ENCODE measurements at regions not wholly inside any gene's neighbourhood (a gene's known extent, or its start where the extent isn't known, plus 50 kb on each side); places are given as distances from the start of the nearest gene placed in this dataset.

DNA sequence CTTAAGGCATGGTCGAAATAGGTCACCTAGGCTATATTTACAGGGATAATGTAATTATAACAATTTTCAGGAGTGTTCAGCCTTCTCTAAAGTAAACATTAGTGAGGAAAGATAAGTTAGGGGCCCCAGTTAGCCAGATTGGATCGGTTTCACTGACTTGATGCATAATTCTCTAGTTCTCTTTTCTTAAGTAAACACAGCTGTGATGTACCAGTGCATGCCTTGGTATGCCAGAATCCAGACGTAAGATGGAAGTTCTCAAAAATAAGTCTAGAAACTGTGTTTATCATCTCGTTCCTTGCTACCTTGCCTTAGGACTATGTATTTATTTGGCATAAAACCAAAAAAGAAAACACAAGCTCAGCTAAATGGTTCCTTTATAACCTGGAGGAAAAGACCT is 442.2 kb upstream of the CLINT1 start:
- Histone ChIP-seq H3K36me3 (ENCODE audit: low read length) (no peaks in the 10 kb centered on the region; the same call in 1 of the 2 replicates), H2AFZ (ENCODE audit: low read depth, low read length, severe bottlenecking) (no peak overlapping the region), H3K9me3 (ENCODE audit: insufficient read depth, low read length) (no peaks in the 10 kb centered on the region), H3K79me2 (ENCODE audit: insufficient read depth, low read length) (no peaks in the 10 kb centered on the region), H3K4me2 (ENCODE audit: low read depth, low read length, poor library complexity, severe bottlenecking) (no peak overlapping the region), H3K27me3 (ENCODE audit: low read length) (no peaks in the 10 kb centered on the region), H3K9ac (ENCODE audit: low read length) (no peak overlapping the region), H3K9me2 (replicated peaks; ENCODE audit: insufficient read depth, low read length) (no peaks in the 10 kb centered on the region), H3K27ac (ENCODE audit: low read depth, low read length) (no peak overlapping the region), H3K4me3 (ENCODE audit: insufficient read depth, low read length, poor library complexity, severe bottlenecking) (no peak overlapping the region), H3F3A (ENCODE audit: insufficient read depth) (no peaks in the 10 kb centered on the region), H4K20me1 (ENCODE audit: low read depth, low read length) (no peaks in the 10 kb centered on the region)
- TF ChIP-seq EZH2phosphoT487 (conservative IDR thresholded peaks at IDR 0.05; ENCODE audit: low read length) = no peak
- TF ChIP-seq, protein P1, sequence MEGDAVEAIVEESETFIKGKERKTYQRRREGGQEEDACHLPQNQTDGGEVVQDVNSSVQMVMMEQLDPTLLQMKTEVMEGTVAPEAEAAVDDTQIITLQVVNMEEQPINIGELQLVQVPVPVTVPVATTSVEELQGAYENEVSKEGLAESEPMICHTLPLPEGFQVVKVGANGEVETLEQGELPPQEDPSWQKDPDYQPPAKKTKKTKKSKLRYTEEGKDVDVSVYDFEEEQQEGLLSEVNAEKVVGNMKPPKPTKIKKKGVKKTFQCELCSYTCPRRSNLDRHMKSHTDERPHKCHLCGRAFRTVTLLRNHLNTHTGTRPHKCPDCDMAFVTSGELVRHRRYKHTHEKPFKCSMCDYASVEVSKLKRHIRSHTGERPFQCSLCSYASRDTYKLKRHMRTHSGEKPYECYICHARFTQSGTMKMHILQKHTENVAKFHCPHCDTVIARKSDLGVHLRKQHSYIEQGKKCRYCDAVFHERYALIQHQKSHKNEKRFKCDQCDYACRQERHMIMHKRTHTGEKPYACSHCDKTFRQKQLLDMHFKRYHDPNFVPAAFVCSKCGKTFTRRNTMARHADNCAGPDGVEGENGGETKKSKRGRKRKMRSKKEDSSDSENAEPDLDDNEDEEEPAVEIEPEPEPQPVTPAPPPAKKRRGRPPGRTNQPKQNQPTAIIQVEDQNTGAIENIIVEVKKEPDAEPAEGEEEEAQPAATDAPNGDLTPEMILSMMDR (IDR thresholded peaks at IDR 0.05; ENCODE audit: insufficient read depth, low read length, poor library complexity, severe bottlenecking) = no peak

DNA sequence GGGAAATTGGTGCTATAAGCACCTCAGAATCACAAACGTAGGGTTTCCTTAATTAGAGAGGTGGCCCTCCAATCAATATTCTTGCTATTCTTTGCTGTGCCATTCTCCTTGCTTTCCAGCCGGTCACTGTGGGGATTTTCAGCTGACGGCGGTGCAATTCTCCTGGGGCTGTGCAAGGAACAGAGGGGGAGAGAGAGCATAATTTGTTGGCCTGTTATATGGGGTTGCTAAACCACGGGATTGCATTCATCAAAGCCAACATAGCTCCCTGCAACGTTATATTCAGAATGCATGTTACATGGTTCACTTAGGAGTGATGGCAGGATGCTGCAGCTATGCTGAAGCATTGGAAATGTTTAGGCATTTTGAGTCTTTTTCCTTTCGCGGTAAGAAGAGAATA is 441.3 kb upstream of the CLINT1 start:
- no peaks in the 10 kb centered on the region for H3K79me2 ChIP-seq (ENCODE audit: insufficient read depth, low read length)
- no peaks in the 10 kb centered on the region; the same call in 1 of the 2 replicates for H3K36me3 ChIP-seq (ENCODE audit: low read length)
- H4K20me1 ChIP-seq (ENCODE audit: low read depth, low read length) = no peaks in the 10 kb centered on the region
- H3K27me3 ChIP-seq (ENCODE audit: low read length) = no peaks in the 10 kb centered on the region
- H3K9ac ChIP-seq (ENCODE audit: low read length) = no peak overlapping the region
- no peaks in the 10 kb centered on the region for H3F3A ChIP-seq (ENCODE audit: insufficient read depth)
- TF ChIP-seq, protein P1 (IDR thresholded peaks at IDR 0.05; ENCODE audit: insufficient read depth, low read length, poor library complexity, severe bottlenecking) = no peak
- TF ChIP-seq EZH2phosphoT487 (conservative IDR thresholded peaks at IDR 0.05; ENCODE audit: low read length) = no peak
- no peaks in the 10 kb centered on the region for H3K9me3 ChIP-seq (ENCODE audit: insufficient read depth, low read length)
- H2AFZ ChIP-seq (ENCODE audit: low read depth, low read length, severe bottlenecking) = no peak overlapping the region
- no peak overlapping the region for H3K27ac ChIP-seq (ENCODE audit: low read depth, low read length)
- no peak overlapping the region for H3K4me2 ChIP-seq (ENCODE audit: low read depth, low read length, poor library complexity, severe bottlenecking)
- H3K4me3 ChIP-seq (ENCODE audit: insufficient read depth, low read length, poor library complexity, severe bottlenecking) = no peak overlapping the region
- no peaks in the 10 kb centered on the region for H3K9me2 ChIP-seq (replicated peaks; ENCODE audit: insufficient read depth, low read length)

- Histone ChIP-seq H3K36me3 (ENCODE audit: low read length) (no peaks in the 10 kb centered on the region; the same call in 1 of the 2 replicates), H3K9me3 (ENCODE audit: insufficient read depth, low read length) (no peaks in the 10 kb centered on the region), H3K9ac (ENCODE audit: low read length) (no peak overlapping the region), H3K79me2 (ENCODE audit: insufficient read depth, low read length) (no peaks in the 10 kb centered on the region), H3K27ac (ENCODE audit: low read depth, low read length) (no peak overlapping the region), H3K4me2 (ENCODE audit: low read depth, low read length, poor library complexity, severe bottlenecking) (no peak overlapping the region), H2AFZ (ENCODE audit: low read depth, low read length, severe bottlenecking) (no peak overlapping the region), H3K9me2 (replicated peaks; ENCODE audit: insufficient read depth, low read length) (no peaks in the 10 kb centered on the region), H3F3A (ENCODE audit: insufficient read depth) (no peaks in the 10 kb centered on the region), H4K20me1 (ENCODE audit: low read depth, low read length) (no peaks in the 10 kb centered on the region), H3K4me3 (ENCODE audit: insufficient read depth, low read length, poor library complexity, severe bottlenecking) (no peak overlapping the region), H3K27me3 (ENCODE audit: low read length) (no peaks in the 10 kb centered on the region)
- TF ChIP-seq EZH2phosphoT487 (conservative IDR thresholded peaks at IDR 0.05; ENCODE audit: low read length) = no peak
- TF ChIP-seq, protein P1 (IDR thresholded peaks at IDR 0.05; ENCODE audit: insufficient read depth, low read length, poor library complexity, severe bottlenecking) = no peak
Observed at GRCh38 chr5:158297002-158297527, 438.1 kb upstream of the CLINT1 start.

Data from SU-DHL-6 (cell line).